ENCODE measurements at regions not wholly inside any gene's neighbourhood (a gene's known extent, or its start where the extent isn't known, plus 50 kb on each side); places are given as distances from the start of the nearest gene placed in this dataset.

- Histone ChIP-seq H3K9me3 (ENCODE audit: severe bottlenecking) (no peaks in the 10 kb centered on the region), H3K27ac (no peak overlapping the region), H3K27me3 (ENCODE audit: insufficient read depth, low read depth, severe bottlenecking) (no peaks in the 10 kb centered on the region), H3K36me3 (no peaks in the 10 kb centered on the region), H3K4me3 (ENCODE audit: low read depth, low read length) (no peak overlapping the region)
- no peak for DNase-seq
- TF ChIP-seq, protein P1, sequence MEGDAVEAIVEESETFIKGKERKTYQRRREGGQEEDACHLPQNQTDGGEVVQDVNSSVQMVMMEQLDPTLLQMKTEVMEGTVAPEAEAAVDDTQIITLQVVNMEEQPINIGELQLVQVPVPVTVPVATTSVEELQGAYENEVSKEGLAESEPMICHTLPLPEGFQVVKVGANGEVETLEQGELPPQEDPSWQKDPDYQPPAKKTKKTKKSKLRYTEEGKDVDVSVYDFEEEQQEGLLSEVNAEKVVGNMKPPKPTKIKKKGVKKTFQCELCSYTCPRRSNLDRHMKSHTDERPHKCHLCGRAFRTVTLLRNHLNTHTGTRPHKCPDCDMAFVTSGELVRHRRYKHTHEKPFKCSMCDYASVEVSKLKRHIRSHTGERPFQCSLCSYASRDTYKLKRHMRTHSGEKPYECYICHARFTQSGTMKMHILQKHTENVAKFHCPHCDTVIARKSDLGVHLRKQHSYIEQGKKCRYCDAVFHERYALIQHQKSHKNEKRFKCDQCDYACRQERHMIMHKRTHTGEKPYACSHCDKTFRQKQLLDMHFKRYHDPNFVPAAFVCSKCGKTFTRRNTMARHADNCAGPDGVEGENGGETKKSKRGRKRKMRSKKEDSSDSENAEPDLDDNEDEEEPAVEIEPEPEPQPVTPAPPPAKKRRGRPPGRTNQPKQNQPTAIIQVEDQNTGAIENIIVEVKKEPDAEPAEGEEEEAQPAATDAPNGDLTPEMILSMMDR (IDR thresholded peaks at IDR 0.05; ENCODE audit: low read depth, low read length) = no peak
Measured at GRCh38 chr6:119957195-119957594, 607.6 kb upstream of the MAN1A1 start.

- Histone ChIP-seq H3K36me3 (no peaks in the 10 kb centered on the region), H3K27me3 (ENCODE audit: insufficient read depth, low read depth, severe bottlenecking) (no peaks in the 10 kb centered on the region), H3K27ac (no peak overlapping the region), H3K4me3 (ENCODE audit: low read depth, low read length) (no peak overlapping the region), H3K9me3 (ENCODE audit: severe bottlenecking) (peaks cover 2% of the 10 kb centered on the region)
- TF ChIP-seq, protein P1 (IDR thresholded peaks at IDR 0.05; ENCODE audit: low read depth, low read length) = no peak
- DNase-seq = no peak
Measured at GRCh38 chr6:119952696-119953095, 603.1 kb upstream of the MAN1A1 start.

GRCh38 chr6:119950681-119951080 lies 601.1 kb upstream of the MAN1A1 start:
- H3K27me3 ChIP-seq (ENCODE audit: insufficient read depth, low read depth, severe bottlenecking) = no peaks in the 10 kb centered on the region
- DNase-seq = no peak
- peaks cover 2% of the 10 kb centered on the region for H3K9me3 ChIP-seq (ENCODE audit: severe bottlenecking)
- TF ChIP-seq, protein P1 (IDR thresholded peaks at IDR 0.05; ENCODE audit: low read depth, low read length) = no peak
- H3K36me3 ChIP-seq = no peaks in the 10 kb centered on the region
- no peak overlapping the region for H3K27ac ChIP-seq
- H3K4me3 ChIP-seq (ENCODE audit: low read depth, low read length) = no peak overlapping the region

DNA sequence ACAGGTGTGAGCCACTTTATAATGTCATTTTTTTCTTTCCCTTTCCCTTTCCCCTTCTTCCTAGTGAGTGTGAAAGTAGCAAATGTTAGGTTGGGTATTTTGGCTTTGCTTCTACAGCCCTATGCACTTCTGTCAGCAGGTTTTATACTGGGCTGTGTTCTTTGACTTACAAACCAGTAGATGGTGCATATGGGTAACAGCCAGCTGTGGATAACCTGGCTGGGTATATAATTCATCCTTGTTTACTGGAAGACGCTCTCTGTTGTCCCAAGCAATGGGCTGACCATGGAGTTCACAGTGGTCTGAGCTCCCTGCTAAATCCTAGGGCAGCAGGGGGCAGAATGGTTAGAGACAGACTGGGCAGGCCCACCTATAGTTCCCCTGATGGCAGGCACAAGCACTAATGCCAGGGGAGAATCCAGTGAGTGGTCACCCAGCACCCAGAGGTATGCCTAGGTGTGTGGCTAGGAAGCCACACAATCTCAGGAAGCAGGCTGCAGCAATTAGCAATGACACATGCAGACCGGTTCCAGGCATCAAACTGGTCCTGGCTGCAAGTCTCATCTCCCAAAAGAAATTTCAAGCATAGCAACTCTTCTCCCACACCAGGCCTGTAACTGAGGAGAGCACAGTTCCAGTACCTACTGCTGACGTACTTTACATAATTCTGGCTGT lies 592.7 kb upstream of the MAN1A1 start:
- H3K27ac ChIP-seq = no peak overlapping the region
- H3K27me3 ChIP-seq (ENCODE audit: insufficient read depth, low read depth, severe bottlenecking) = no peaks in the 10 kb centered on the region
- no peaks in the 10 kb centered on the region for H3K36me3 ChIP-seq
- DNase-seq = no peak
- no peaks in the 10 kb centered on the region for H3K9me3 ChIP-seq (ENCODE audit: severe bottlenecking)
- no peak overlapping the region for H3K4me3 ChIP-seq (ENCODE audit: low read depth, low read length)
- TF ChIP-seq, protein P1 (IDR thresholded peaks at IDR 0.05; ENCODE audit: low read depth, low read length) = no peak

DNA sequence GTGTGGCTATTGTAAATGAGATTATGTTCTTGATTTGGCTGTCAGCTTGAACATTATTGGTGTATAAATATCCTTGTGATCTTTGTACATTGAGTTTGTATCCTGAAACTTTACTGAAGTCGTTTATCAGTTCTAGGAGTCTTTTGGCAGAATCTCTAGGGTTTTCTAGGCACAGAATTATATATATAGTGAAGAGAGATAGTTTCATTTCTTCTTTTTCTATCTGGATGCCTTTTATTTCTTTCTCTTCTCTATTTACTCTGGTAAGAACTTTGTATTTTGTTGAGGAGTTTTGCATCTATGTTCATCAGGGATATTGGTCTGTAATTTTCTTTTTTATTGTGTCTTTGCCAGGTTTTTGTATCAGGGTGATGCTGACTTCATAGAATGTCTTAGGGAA lies 589.2 kb upstream of the MAN1A1 start:
- Histone ChIP-seq H3K27ac (no peak overlapping the region), H3K36me3 (no peaks in the 10 kb centered on the region), H3K4me3 (ENCODE audit: low read depth, low read length) (no peak overlapping the region), H3K27me3 (ENCODE audit: insufficient read depth, low read depth, severe bottlenecking) (no peaks in the 10 kb centered on the region), H3K9me3 (ENCODE audit: severe bottlenecking) (no peaks in the 10 kb centered on the region)
- no peak for DNase-seq
- TF ChIP-seq, protein P1 (IDR thresholded peaks at IDR 0.05; ENCODE audit: low read depth, low read length) = no peak

DNA sequence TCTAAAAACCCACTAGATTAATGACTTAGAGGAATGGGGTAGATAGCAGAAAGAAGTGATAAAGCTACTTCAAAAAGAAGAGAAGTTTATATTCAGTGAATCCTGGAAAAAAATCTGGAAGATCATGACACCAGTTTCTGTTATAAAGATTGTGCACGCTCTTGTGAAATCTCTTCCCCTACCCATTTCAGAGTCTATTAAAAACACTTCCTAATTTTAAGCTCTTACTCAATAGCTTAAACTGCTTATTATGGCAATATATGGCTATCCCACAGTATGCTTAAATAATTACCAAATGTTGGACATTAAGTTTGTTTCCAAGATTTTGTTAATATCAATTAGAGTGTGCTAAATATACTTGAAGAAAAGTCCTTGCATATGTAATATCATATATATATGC lies 585.3 kb upstream of the MAN1A1 start:
- no peak for DNase-seq
- H3K27ac ChIP-seq = no peak overlapping the region
- H3K36me3 ChIP-seq = no peaks in the 10 kb centered on the region

More for the DNA sequence above, 585.3 kb upstream of the MAN1A1 start:
- Histone ChIP-seq H3K27me3 (ENCODE audit: insufficient read depth, low read depth, severe bottlenecking) (no peaks in the 10 kb centered on the region), H3K9me3 (ENCODE audit: severe bottlenecking) (no peaks in the 10 kb centered on the region), H3K4me3 (ENCODE audit: low read depth, low read length) (no peak overlapping the region)
- TF ChIP-seq, protein P1 (IDR thresholded peaks at IDR 0.05; ENCODE audit: low read depth, low read length) = no peak
